NCI-H460 (cell line): ENCODE measurements at regions not wholly inside any gene's neighbourhood (a gene's known extent, or its start where the extent isn't known, plus 50 kb on each side); places are given as distances from the start of the nearest gene placed in this dataset.
A peak's percentile ranks its signal among the peaks of the same experiment; 100 is the strongest.
"Not testable (repeated sequence)": the region's sequence is repeated elsewhere in the genome, so short reads cannot be mapped to it uniquely, and the experiment has no call there.

Experiments used
- DNase-seq: peaks from one replicate; pipeline ENCODE4 v3.0.0-alpha.2; 2016; ENCODE audit warnings: low read depth; ENCODE audit errors: extremely low read depth

- no peak for DNase-seq
These were observed 52.5 kb upstream of the VSTM5 start for GRCh38 chr11:93902921-93903320.

- DNase-seq: no peak
These were observed 53.6 kb upstream of the VSTM5 start for GRCh38 chr11:93903989-93904388.

GRCh38 chr11:93904716-93905115 is 54.3 kb upstream of the VSTM5 start:
- DNase-seq: no peak

- no peak for DNase-seq
These were observed 55.0 kb upstream of the VSTM5 start for GRCh38 chr11:93905384-93905783.

GRCh38 chr11:93906486-93906885 is 56.1 kb upstream of the VSTM5 start:
- DNase-seq: no peak

GRCh38 chr11:93907901-93908300 is 57.5 kb upstream of the VSTM5 start:
- DNase-seq: no peak

- DNase-seq: no peak
These were observed 58.3 kb upstream of the VSTM5 start for GRCh38 chr11:93908689-93909088.

- no peak for DNase-seq
These were observed 67.3 kb upstream of the VSTM5 start for GRCh38 chr11:93917673-93918072.

- DNase-seq: peak; percentile 47
These were observed 71.5 kb upstream of the VSTM5 start for GRCh38 chr11:93921695-93922468.

GRCh38 chr11:93922830-93923229 is 72.4 kb upstream of the VSTM5 start:
- DNase-seq: no peak

- DNase-seq: not testable (repeated sequence)
These were observed 75.7 kb upstream of the VSTM5 start for GRCh38 chr11:93926099-93926498.

GRCh38 chr11:93929407-93929806 is 79.0 kb upstream of the VSTM5 start:
- no peak for DNase-seq

GRCh38 chr11:93933230-93933629 is 82.8 kb upstream of the VSTM5 start:
- no peak for DNase-seq

GRCh38 chr11:93935826-93936225 is 85.3 kb upstream of the HEPHL1 start:
- DNase-seq: no peak

- no peak for DNase-seq
These were observed 84.7 kb upstream of the HEPHL1 start for GRCh38 chr11:93936460-93936859.

GRCh38 chr11:93939084-93939760 is 81.9 kb upstream of the HEPHL1 start:
- DNase-seq: no peak

GRCh38 chr11:93940395-93940794 is 80.8 kb upstream of the HEPHL1 start:
- no peak for DNase-seq

GRCh38 chr11:93942176-93942575 is 79.0 kb upstream of the HEPHL1 start:
- no peak for DNase-seq

- no peak for DNase-seq
These were observed 75.6 kb upstream of the HEPHL1 start for GRCh38 chr11:93945596-93945995.

GRCh38 chr11:93952082-93952780 is 68.9 kb upstream of the HEPHL1 start:
- no peak for DNase-seq

GRCh38 chr11:93957397-93957952 is 63.7 kb upstream of the HEPHL1 start:
- DNase-seq: no peak
